Thyroid gland (tissue), 4 donors: ENCODE measurements at regions not wholly inside any gene's neighbourhood (a gene's known extent, or its start where the extent isn't known, plus 50 kb on each side); places are given as distances from the start of the nearest gene placed in this dataset.

ENCODE experiments used
- POLR2A ChIP-seq, 2 donors: fragments of 450-650 bp; IDR thresholded peaks; one replicate each; pipeline ENCODE4 v1.6.1; 2017; ENCODE audit warnings: antibody characterized with exemption in 2 of 2, mild to moderate bottlenecking in 2 of 2, moderate library complexity in 1 of 2
- TF ChIP-seq, protein P1 (sequence below), 6 experiments: fragments of 200-600 bp in 3 of 6; fragments of 450-650 bp in 3 of 6; sonication (generic) in 3 of 6; IDR thresholded peaks; one replicate each; pipeline ENCODE4 v1.5.1; 2016 to 2019; ENCODE audit warnings: antibody characterized with exemption in 6 of 6, mild to moderate bottlenecking in 2 of 6, inconsistent platforms in 1 of 6, moderate library complexity in 1 of 6

DNA sequence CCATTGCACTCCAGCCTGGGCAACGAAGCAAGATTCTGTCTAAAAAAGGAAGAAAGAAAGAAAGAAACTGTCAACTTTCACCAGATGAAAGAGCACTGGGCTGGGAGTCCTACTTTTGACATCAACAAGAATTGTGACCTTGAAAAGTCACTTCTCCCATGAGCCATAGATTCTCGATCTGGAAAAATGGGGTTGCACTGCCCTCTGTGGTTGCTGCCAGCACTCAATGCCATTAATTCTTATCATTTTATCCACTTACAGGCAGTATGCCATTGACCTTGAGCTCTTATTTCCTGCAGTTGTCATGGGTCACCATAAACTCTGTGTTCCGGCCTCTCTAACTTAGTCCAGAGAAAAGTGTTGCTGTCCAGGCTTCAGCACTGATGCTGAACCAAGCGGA is 137.2 kb downstream of the NOC3L start:
- TF ChIP-seq, protein P1, sequence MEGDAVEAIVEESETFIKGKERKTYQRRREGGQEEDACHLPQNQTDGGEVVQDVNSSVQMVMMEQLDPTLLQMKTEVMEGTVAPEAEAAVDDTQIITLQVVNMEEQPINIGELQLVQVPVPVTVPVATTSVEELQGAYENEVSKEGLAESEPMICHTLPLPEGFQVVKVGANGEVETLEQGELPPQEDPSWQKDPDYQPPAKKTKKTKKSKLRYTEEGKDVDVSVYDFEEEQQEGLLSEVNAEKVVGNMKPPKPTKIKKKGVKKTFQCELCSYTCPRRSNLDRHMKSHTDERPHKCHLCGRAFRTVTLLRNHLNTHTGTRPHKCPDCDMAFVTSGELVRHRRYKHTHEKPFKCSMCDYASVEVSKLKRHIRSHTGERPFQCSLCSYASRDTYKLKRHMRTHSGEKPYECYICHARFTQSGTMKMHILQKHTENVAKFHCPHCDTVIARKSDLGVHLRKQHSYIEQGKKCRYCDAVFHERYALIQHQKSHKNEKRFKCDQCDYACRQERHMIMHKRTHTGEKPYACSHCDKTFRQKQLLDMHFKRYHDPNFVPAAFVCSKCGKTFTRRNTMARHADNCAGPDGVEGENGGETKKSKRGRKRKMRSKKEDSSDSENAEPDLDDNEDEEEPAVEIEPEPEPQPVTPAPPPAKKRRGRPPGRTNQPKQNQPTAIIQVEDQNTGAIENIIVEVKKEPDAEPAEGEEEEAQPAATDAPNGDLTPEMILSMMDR (IDR thresholded peaks at IDR 0.05): no peak
- no peak for TF ChIP-seq POLR2A (IDR thresholded peaks at IDR 0.05)
